ENCODE measurements at regions not wholly inside any gene's neighbourhood (a gene's known extent, or its start where the extent isn't known, plus 50 kb on each side); places are given as distances from the start of the nearest gene placed in this dataset.

DNA sequence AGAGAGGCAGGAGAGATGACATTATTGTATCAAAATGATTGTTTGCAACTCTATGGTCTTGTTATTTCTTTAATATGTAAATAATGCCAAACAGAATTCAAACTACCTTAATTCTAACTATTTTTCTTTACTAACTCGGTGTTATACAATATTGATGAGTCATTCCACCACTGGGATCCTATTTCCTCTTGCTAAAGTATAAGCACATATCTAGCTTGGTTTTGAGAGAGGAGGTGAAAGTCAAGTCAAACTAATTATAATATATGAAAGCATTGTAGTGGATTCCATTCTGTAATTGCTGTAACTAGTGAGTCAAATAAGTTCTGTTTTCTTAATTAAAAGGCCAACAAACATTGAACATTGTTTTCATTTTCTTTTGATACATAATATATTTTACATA, 837.6 kb downstream of the PDHA2 start:
- Mint-ChIP-seq H3K27me3 (ENCODE audit: insufficient read depth, unreplicated experiment) (no peaks in the 10 kb centered on the region), H3K9me3 (ENCODE audit: unreplicated experiment) (no peaks in the 10 kb centered on the region), H3K27ac (ENCODE audit: unreplicated experiment) (no peak overlapping the region), H3K4me3 (ENCODE audit: unreplicated experiment) (no peak overlapping the region), H3K4me1 (ENCODE audit: low read depth, unreplicated experiment) (no peaks in the 10 kb centered on the region), H3K36me3 (ENCODE audit: insufficient read depth, unreplicated experiment) (no peaks in the 10 kb centered on the region)
- CTCF ChIA-PET = no interaction called here
- Histone ChIP-seq H3K4me3 (ENCODE audit: low read depth, low read length) (no peak overlapping the region), H3K27me3 (replicated peaks; ENCODE audit: control insufficient read depth, insufficient read depth, low read length) (no peaks in the 10 kb centered on the region), H3K9me3 (no peaks in the 10 kb centered on the region), H3K36me3 (ENCODE audit: control insufficient read depth, insufficient read depth, low read length) (no peaks in the 10 kb centered on the region), H3K4me1 (no peaks in the 10 kb centered on the region)
- DNase-seq = no peak
- intact Hi-C loops (cut with micrococcal nuclease; ENCODE audit: unreplicated experiment) = no loop called here
- no TSS peak for BruUV-seq (replicated peaks)
- POLR2A ChIA-PET = no interaction called here
- TF ChIP-seq, protein P1, sequence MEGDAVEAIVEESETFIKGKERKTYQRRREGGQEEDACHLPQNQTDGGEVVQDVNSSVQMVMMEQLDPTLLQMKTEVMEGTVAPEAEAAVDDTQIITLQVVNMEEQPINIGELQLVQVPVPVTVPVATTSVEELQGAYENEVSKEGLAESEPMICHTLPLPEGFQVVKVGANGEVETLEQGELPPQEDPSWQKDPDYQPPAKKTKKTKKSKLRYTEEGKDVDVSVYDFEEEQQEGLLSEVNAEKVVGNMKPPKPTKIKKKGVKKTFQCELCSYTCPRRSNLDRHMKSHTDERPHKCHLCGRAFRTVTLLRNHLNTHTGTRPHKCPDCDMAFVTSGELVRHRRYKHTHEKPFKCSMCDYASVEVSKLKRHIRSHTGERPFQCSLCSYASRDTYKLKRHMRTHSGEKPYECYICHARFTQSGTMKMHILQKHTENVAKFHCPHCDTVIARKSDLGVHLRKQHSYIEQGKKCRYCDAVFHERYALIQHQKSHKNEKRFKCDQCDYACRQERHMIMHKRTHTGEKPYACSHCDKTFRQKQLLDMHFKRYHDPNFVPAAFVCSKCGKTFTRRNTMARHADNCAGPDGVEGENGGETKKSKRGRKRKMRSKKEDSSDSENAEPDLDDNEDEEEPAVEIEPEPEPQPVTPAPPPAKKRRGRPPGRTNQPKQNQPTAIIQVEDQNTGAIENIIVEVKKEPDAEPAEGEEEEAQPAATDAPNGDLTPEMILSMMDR (IDR thresholded peaks at IDR 0.05; ENCODE audit: insufficient read depth in 1 of 2, low read depth in 1 of 2, low read length in 1 of 2, severe bottlenecking in 1 of 2, unreplicated experiment in 1 of 2) = no peak

DNA sequence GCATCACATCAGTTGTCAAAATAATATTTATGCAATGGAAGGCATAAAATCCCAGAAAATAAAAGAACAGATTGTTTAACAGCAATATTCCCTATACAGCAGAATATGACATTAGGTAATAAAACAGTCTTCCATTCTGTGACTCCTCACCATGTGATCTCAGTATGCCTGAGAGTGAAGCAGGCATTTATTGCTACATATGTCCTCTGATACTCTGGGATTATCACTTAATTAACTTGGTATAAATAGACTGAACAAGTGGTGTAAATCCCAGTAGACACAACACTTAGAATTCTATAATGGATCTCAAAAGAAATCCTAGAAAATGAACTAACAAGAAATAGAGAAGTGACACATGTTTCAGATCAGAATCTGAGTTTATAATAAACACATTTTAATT, 841.3 kb downstream of the PDHA2 start:
- DNase-seq = no peak
- Mint-ChIP-seq H3K4me3 (ENCODE audit: unreplicated experiment) (no peak overlapping the region), H3K27me3 (ENCODE audit: insufficient read depth, unreplicated experiment) (no peaks in the 10 kb centered on the region), H3K9me3 (ENCODE audit: unreplicated experiment) (no peaks in the 10 kb centered on the region), H3K27ac (ENCODE audit: unreplicated experiment) (no peak overlapping the region), H3K36me3 (ENCODE audit: insufficient read depth, unreplicated experiment) (no peaks in the 10 kb centered on the region), H3K4me1 (ENCODE audit: low read depth, unreplicated experiment) (no peaks in the 10 kb centered on the region)
- Histone ChIP-seq H3K4me3 (ENCODE audit: low read depth, low read length) (no peak overlapping the region), H3K36me3 (ENCODE audit: control insufficient read depth, insufficient read depth, low read length) (no peaks in the 10 kb centered on the region), H3K9me3 (no peaks in the 10 kb centered on the region), H3K27me3 (replicated peaks; ENCODE audit: control insufficient read depth, insufficient read depth, low read length) (no peaks in the 10 kb centered on the region), H3K4me1 (no peaks in the 10 kb centered on the region)
- intact Hi-C loops (cut with micrococcal nuclease; ENCODE audit: unreplicated experiment) = no loop called here
- TF ChIP-seq, protein P1 (IDR thresholded peaks at IDR 0.05; ENCODE audit: insufficient read depth in 1 of 2, low read depth in 1 of 2, low read length in 1 of 2, severe bottlenecking in 1 of 2, unreplicated experiment in 1 of 2) = no peak
- BruUV-seq (replicated peaks) = no TSS peak
- POLR2A ChIA-PET = no interaction called here
- CTCF ChIA-PET = no interaction called here

DNA sequence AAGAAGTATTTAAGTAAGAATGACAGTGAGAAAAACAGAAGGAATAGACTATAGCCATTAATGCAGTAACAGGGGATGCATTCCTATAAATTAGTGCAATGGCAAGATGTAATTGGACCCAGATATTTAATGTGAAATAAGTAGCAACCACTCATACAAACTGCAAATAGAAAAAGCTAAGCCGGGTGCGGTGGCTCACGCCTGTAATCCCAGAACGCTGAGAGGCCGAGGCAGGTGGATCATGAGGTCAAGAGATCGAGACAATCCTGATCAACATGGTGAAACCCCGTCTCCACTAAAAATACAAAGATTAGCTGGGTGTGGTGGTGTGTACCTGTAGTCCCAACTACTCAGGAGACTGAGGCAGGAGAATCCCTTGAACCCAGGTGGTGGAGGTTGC, 845.8 kb downstream of the PDHA2 start:
- H3K9me3 Mint-ChIP-seq (ENCODE audit: unreplicated experiment) = no peaks in the 10 kb centered on the region
- no peak overlapping the region for H3K4me3 Mint-ChIP-seq (ENCODE audit: unreplicated experiment)
- no peak for DNase-seq
- BruUV-seq (replicated peaks) = no TSS peak
- TF ChIP-seq, protein P1 (IDR thresholded peaks at IDR 0.05; ENCODE audit: insufficient read depth in 1 of 2, low read depth in 1 of 2, low read length in 1 of 2, severe bottlenecking in 1 of 2, unreplicated experiment in 1 of 2) = no peak
- CTCF ChIA-PET = no interaction called here
- H3K4me1 ChIP-seq = no peaks in the 10 kb centered on the region
- H3K27me3 ChIP-seq (replicated peaks; ENCODE audit: control insufficient read depth, insufficient read depth, low read length) = no peaks in the 10 kb centered on the region
- no peaks in the 10 kb centered on the region for H3K36me3 ChIP-seq (ENCODE audit: control insufficient read depth, insufficient read depth, low read length)
- H3K27ac Mint-ChIP-seq (ENCODE audit: unreplicated experiment) = no peak overlapping the region
- H3K36me3 Mint-ChIP-seq (ENCODE audit: insufficient read depth, unreplicated experiment) = no peaks in the 10 kb centered on the region
- no peak overlapping the region for H3K4me3 ChIP-seq (ENCODE audit: low read depth, low read length)
- POLR2A ChIA-PET = no interaction called here
- no peaks in the 10 kb centered on the region for H3K27me3 Mint-ChIP-seq (ENCODE audit: insufficient read depth, unreplicated experiment)
- no peaks in the 10 kb centered on the region for H3K4me1 Mint-ChIP-seq (ENCODE audit: low read depth, unreplicated experiment)
- intact Hi-C loops (cut with micrococcal nuclease; ENCODE audit: unreplicated experiment) = no loop called here
- no peaks in the 10 kb centered on the region for H3K9me3 ChIP-seq
